GM19239 (cell line): ENCODE measurements at regions not wholly inside any gene's neighbourhood (a gene's known extent, or its start where the extent isn't known, plus 50 kb on each side); places are given as distances from the start of the nearest gene placed in this dataset.
A peak's percentile ranks its signal among the peaks of the same experiment; 100 is the strongest.

Experiments used
- DNase-seq: peaks from one replicate; pipeline ENCODE4 v3.0.0; 2011; ENCODE audit warnings: low spot score; ENCODE audit not compliant: insufficient read length
- FAIRE-seq: peaks from 2 replicates; lab custom pipeline; 2011; peaks lifted over from hg19 to GRCh38; lab: Jason Lieb, UNC

- no peak for DNase-seq
- FAIRE-seq: no peak
Observed at GRCh38 chr7:25494896-25495295, 266.6 kb upstream of the NPVF start.

- FAIRE-seq (no peak), DNase-seq (no peak)
Observed at GRCh38 chr7:25495342-25496250, 267.3 kb upstream of the NPVF start.

DNA sequence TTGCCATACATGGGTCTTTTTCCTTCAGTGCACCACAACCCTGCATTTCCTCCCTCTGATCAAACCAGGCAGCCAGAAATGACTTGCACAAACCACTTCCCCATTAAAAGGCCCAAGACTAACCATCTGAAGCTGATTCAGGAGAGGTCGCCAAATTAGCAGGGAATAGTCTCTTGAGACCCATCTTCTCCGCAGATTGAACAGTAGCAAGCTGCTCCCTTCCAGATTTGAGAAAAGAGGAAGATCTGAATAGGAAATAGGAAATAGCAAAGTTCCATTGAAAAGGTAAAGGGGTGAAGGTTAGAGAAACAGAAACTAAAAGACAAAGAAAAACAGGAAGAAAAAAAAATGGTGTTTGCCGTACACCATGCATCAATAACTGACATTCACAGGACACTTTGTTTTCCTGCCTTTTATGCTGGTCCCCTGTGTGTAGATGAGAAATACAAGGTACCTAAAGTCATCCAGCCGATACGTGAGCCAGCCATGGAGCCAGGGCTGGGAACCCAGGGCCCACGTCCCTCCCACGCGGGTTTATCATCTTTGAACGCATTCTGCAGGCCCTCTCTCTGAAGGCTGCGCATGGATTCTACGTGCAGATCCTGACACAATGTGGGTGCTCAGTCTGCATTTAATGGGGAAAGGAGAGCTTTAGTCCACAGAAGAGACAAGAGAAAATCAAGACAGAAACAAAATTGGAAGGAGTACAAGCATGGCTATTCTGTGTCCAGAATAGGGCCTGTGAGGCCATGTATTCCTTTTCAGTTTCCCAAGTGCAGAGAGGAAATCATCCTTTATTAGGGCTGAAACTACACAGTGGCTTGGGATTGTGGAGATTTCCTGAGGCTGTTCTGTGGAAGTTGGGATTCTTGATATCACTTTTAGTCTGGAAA, 268.4 kb upstream of the NPVF start:
- DNase-seq: peak; percentile 9
- FAIRE-seq: peak; percentile 93

- FAIRE-seq: no peak
- DNase-seq: no peak
Observed at GRCh38 chr7:25500393-25500921, 272.2 kb upstream of the NPVF start.

DNA sequence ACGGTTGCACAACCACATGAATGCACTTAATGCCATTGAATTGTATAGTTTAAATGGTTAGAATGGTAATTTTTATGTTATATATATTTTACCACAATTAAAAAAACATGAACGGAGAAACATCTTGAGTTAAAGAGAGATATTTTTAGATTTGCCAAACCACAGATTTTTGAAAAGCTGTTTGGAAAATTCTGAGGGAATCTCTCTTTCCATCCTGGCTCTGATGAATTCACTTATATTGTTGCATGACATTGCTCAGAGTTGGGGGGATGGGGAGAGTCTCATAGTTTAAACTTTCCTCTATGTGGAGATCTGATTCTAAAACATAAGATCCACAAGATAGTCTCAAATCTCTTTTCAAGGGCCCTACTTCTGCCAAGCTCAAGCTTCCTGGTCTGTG, 275.0 kb upstream of the NPVF start:
- DNase-seq (no peak), FAIRE-seq (no peak)

- DNase-seq (no peak), FAIRE-seq (no peak)
Observed at GRCh38 chr7:25512061-25512687, 283.9 kb upstream of the NPVF start.

GRCh38 chr7:25515633-25516275, 287.5 kb upstream of the NPVF start:
- DNase-seq: no peak

GRCh38 chr7:25517906-25518305, 289.6 kb upstream of the NPVF start:
- DNase-seq (no peak), FAIRE-seq (no peak)

More at GRCh38 chr7:25515633-25516275, 287.5 kb upstream of the NPVF start:
- no peak for FAIRE-seq

GRCh38 chr7:25520017-25520416, 291.7 kb upstream of the NPVF start:
- DNase-seq (no peak), FAIRE-seq (no peak)

GRCh38 chr7:25520516-25520915, 292.2 kb upstream of the NPVF start:
- FAIRE-seq (no peak), DNase-seq (no peak)

GRCh38 chr7:25521236-25521635, 292.9 kb upstream of the NPVF start:
- FAIRE-seq: no peak
- no peak for DNase-seq

DNA sequence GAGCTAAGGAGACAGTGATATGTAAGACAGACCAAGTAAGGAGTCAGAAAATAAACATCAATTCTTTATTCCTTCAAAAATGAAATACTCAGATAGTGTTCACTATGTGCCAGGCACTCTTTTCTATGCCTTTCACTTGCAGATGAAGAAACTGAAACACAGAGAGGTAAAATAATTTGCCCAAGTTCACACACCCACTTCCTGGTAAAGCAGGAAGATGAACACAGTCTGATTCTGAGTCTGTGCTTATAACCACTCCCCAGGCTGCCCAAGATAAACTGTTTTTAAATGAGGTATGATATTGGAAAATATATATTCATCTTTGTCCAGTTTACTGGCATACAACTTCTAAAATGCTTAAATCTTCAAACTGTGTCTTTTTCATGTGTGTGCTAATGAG, 294.4 kb upstream of the NPVF start:
- FAIRE-seq (no peak), DNase-seq (no peak)

DNA sequence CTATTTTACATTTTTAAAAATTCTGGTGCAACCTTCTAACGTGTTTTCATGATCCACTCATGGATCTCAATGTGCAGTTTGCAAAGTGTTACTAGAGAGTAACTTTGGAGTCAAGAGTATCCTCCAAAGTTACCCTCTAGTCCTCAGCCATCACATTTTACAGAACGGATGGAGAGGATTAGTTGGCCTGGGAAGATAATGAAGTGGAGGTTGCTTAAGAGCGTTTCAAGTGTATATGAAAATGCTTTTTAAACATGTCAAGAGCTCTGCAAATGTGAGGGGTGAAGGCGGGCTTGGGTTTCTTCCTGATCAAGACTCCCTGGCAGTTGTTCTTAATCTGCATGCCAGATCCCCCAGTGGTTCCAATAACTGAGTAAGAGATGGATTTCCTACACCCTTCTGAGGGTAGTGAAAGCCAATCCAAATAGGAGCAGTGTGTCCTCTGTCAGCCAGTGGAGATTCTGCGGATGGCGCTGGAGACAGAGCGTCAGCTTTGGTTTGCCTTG, 299.4 kb upstream of the NPVF start:
- FAIRE-seq (no peak), DNase-seq (no peak)

- FAIRE-seq (no peak), DNase-seq (no peak)
Observed at GRCh38 chr7:25529320-25529719, 301.0 kb upstream of the NPVF start.

- DNase-seq (no peak), FAIRE-seq (no peak)
Observed at GRCh38 chr7:25536851-25537250, 308.6 kb upstream of the NPVF start.

DNA sequence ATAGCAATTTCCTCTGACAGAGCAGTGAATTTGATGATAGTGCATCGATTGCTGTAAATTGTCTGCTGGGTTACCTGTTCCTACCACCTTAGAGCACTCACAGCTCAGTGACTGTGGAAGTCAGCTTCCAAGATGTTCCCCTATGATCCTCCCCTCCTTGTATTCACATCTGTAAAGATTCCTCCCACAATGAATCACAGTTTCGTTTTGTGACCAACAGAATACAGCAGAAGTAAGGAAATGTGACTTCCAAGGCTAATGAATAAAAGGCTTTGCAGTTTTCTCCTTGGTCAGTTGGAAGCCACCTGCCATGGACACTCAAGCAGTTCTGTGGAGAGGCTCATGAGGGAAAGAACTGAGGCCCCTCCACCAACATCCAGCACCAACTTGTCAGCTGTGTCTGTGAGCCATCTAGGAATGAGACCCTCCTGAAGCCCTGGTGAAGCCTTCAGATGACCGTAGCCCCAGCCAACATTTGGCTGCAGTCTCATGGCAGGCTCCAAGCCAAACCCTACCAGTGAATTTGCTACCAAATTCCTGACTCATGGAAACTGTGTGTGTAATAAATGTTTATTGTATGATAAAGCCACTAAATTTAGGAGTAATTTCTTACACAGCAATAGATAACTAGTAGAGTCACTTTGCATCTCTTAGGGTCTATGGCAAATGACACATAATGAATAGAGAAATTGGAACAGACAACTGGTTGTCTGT, 309.5 kb upstream of the NPVF start:
- FAIRE-seq (no peak), DNase-seq (no peak)

- FAIRE-seq: no peak
Observed at GRCh38 chr7:25541094-25541821, 313.0 kb upstream of the NPVF start.

DNA sequence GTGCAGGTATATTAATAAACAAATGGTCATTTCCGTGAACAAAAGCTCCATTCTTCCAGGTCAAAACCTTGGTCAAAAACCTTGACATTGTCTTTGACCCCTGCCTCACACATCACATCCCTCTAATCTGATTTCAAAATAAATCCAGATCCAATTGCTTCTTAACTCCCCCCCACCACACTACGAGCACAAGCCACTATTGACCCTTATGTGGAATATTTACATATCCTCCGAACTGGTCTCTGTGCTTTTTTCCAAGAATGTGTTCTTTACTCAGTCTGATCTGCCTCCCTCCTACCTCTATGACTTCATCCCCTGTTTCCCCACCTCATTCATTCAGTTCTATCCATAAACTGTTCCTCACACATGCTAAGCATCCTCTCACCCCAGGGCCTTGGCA, 313.6 kb upstream of the NPVF start:
- no peak for FAIRE-seq

More at GRCh38 chr7:25541094-25541821, 313.0 kb upstream of the NPVF start:
- no peak for DNase-seq

More for the DNA sequence above, 313.6 kb upstream of the NPVF start:
- DNase-seq: no peak
